IMR-90 (cell line): ENCODE measurements at regions not wholly inside any gene's neighbourhood (a gene's known extent, or its start where the extent isn't known, plus 50 kb on each side); places are given as distances from the start of the nearest gene placed in this dataset.

Experiments used
- CEBPB ChIP-seq: IDR thresholded peaks from 2 replicates; pipeline ENCODE4 v1.6.1; 2012; ENCODE audit warnings: low read depth, low read length, improper control_type of control experiment
- ELK1 ChIP-seq: fragments of 150-350 bp; IDR thresholded peaks from 2 replicates; pipeline ENCODE4 v1.6.1; 2016; ENCODE audit warnings: low read depth, mild to moderate bottlenecking, low read length, moderate library complexity, borderline replicate concordance
- FOS ChIP-seq: fragments of 150-350 bp; IDR thresholded peaks from 2 replicates; pipeline ENCODE4 v1.6.1; 2016; ENCODE audit warnings: low read depth, low read length
- MAFK ChIP-seq: IDR thresholded peaks from 2 replicates; pipeline ENCODE4 v1.6.1; 2012; ENCODE audit warnings: low read depth, low read length, improper control_type of control experiment
- MAZ ChIP-seq: IDR thresholded peaks from 2 replicates; pipeline ENCODE4 v1.6.1; 2012; ENCODE audit warnings: low read depth, mild to moderate bottlenecking, low read length, improper control_type of control experiment, moderate library complexity, borderline replicate concordance
- MXI1 ChIP-seq: IDR thresholded peaks from 2 replicates; pipeline ENCODE4 v1.6.1; 2012; ENCODE audit warnings: low read depth, mild to moderate bottlenecking, low read length, moderate library complexity, borderline replicate concordance
- NFE2L2 ChIP-seq: fragments of 150-350 bp; IDR thresholded peaks from 2 replicates; pipeline ENCODE4 v1.6.1; 2016; ENCODE audit warnings: low read depth, mild to moderate bottlenecking, low read length
- POLR2A ChIP-seq: IDR thresholded peaks from 2 replicates; pipeline ENCODE4 v1.6.1; 2012; ENCODE audit warnings: mild to moderate bottlenecking, low read depth, low read length
- RAD21 ChIP-seq: IDR thresholded peaks from 2 replicates; pipeline ENCODE4 v1.6.1; 2012; ENCODE audit warnings: low read length, improper control_type of control experiment
- RFX5 ChIP-seq: IDR thresholded peaks from 2 replicates; pipeline ENCODE4 v1.8.0; 2012; ENCODE audit warnings: low read depth, mild to moderate bottlenecking, low read length, moderate library complexity
- SMC3 ChIP-seq: fragments of 150-350 bp; IDR thresholded peaks from 2 replicates; pipeline ENCODE4 v1.6.1; 2016; ENCODE audit warnings: low read depth, mild to moderate bottlenecking, antibody characterized with exemption, low read length, moderate library complexity
- USF2 ChIP-seq: fragments of 150-350 bp; IDR thresholded peaks from 2 replicates; pipeline ENCODE4 v1.6.1; 2017; ENCODE audit warnings: mild to moderate bottlenecking, antibody characterized with exemption, low read length, low read depth
- TF ChIP-seq, protein P1 (sequence below): conservative IDR thresholded peaks from 2 replicates; pipeline ENCODE4 v1.5.1; 2012; ENCODE audit warnings: mild to moderate bottlenecking, low read depth, low read length, improper control_type of control experiment

GRCh38 chr3:159872374-159873109 lies 116.1 kb upstream of the IL12A start:
- no peak for TF ChIP-seq POLR2A
- no peak for TF ChIP-seq MXI1
- TF ChIP-seq, protein P1, sequence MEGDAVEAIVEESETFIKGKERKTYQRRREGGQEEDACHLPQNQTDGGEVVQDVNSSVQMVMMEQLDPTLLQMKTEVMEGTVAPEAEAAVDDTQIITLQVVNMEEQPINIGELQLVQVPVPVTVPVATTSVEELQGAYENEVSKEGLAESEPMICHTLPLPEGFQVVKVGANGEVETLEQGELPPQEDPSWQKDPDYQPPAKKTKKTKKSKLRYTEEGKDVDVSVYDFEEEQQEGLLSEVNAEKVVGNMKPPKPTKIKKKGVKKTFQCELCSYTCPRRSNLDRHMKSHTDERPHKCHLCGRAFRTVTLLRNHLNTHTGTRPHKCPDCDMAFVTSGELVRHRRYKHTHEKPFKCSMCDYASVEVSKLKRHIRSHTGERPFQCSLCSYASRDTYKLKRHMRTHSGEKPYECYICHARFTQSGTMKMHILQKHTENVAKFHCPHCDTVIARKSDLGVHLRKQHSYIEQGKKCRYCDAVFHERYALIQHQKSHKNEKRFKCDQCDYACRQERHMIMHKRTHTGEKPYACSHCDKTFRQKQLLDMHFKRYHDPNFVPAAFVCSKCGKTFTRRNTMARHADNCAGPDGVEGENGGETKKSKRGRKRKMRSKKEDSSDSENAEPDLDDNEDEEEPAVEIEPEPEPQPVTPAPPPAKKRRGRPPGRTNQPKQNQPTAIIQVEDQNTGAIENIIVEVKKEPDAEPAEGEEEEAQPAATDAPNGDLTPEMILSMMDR, result peak; percentile 33
- no peak for TF ChIP-seq ELK1
- TF ChIP-seq SMC3, result no peak
- TF ChIP-seq RAD21, result peak; percentile 21; the same call in 1 of the 2 replicates
- no peak for TF ChIP-seq MAZ
- peak; percentile 49; the same call in 1 of the 2 replicates for TF ChIP-seq CEBPB
- TF ChIP-seq USF2, result no peak
- peak; percentile 65 for TF ChIP-seq MAFK
- TF ChIP-seq RFX5, result no peak
- peak; percentile 95 for TF ChIP-seq FOS
- peak; percentile 90 for TF ChIP-seq NFE2L2
